WTC11 (cell line): ENCODE measurements at regions not wholly inside any gene's neighbourhood (a gene's known extent, or its start where the extent isn't known, plus 50 kb on each side); places are given as distances from the start of the nearest gene placed in this dataset.

Experiments used
- ATAC-seq: fragments of 200-7000 bp; cut with Tn5 transposase; 2 replicates; pipeline ENCODE4 v1.10.0; 2021; ENCODE audit warnings: mild to moderate bottlenecking, moderate library complexity
- CTCF ChIA-PET: fragments of 300-600 bp; sonication (Branson Sonifier 250); formaldehyde crosslinking; loops from one replicate; lab custom pipeline; 2021; ENCODE audit warnings: antibody characterized with exemption; lab: Charles Lee
- POLR2A ChIA-PET: fragments of 350-600 bp; sonication (Branson Sonifier 250); formaldehyde crosslinking; loops from one replicate; lab custom pipeline; 2021; ENCODE audit warnings: antibody characterized with exemption; lab: Charles Lee
- DNase-seq: peaks from one replicate; pipeline ENCODE4 v3.0.0; 2021; ENCODE audit warnings: low spot score
- H3K27ac Mint-ChIP-seq: 2 replicates; pipeline ENCODE4 v1.8.0; 2021; ENCODE audit warnings: mixed read lengths
- H3K27me3 Mint-ChIP-seq: 2 replicates; pipeline ENCODE4 v1.8.0; 2021; ENCODE audit warnings: low read depth, mild to moderate bottlenecking, moderate library complexity, mixed read lengths
- H3K36me3 Mint-ChIP-seq: 2 replicates; pipeline ENCODE4 v1.8.0; 2021; ENCODE audit warnings: mixed read lengths
- H3K4me1 Mint-ChIP-seq: 2 replicates; pipeline ENCODE4 v1.8.0; 2022; ENCODE audit warnings: mixed read lengths
- H3K4me3 Mint-ChIP-seq: 2 replicates; pipeline ENCODE4 v1.8.0; 2021; ENCODE audit warnings: mild to moderate bottlenecking, moderate library complexity, mixed read lengths
- H3K9me3 Mint-ChIP-seq: 2 replicates; pipeline ENCODE4 v1.8.0; 2021; ENCODE audit warnings: mixed read lengths
- RELA ChIP-seq: sonication (generic); formaldehyde crosslinking; IDR thresholded peaks from 2 replicates; pipeline ENCODE4 v1.8.1; 2022; ENCODE audit warnings: missing genetic modification reagents, mild to moderate bottlenecking, borderline replicate concordance
- SMAD3 ChIP-seq: sonication (generic); formaldehyde crosslinking; IDR thresholded peaks from 2 replicates; pipeline ENCODE4 v1.8.0; 2022; ENCODE audit warnings: missing genetic modification reagents, mild to moderate bottlenecking, borderline replicate concordance
- SOX15 ChIP-seq: fragments of 250-450 bp; sonication (Bioruptor Pico); IDR thresholded peaks from 2 replicates; pipeline ENCODE4 v1.9.0; 2021; ENCODE audit warnings: mild to moderate bottlenecking
- ZNF317 ChIP-seq: sonication (generic); formaldehyde crosslinking; IDR thresholded peaks from 2 replicates; pipeline ENCODE4 v1.8.1; 2023; ENCODE audit warnings: low read depth, mild to moderate bottlenecking, moderate library complexity, missing genetic modification reagents, borderline replicate concordance
- ZNF396 ChIP-seq: fragments of 250-450 bp; sonication (Bioruptor Pico); IDR thresholded peaks from 2 replicates; pipeline ENCODE4 v1.8.0; 2021; ENCODE audit warnings: mild to moderate bottlenecking, moderate library complexity, borderline replicate concordance
- TF ChIP-seq, protein P1 (sequence below): sonication (generic); formaldehyde crosslinking; IDR thresholded peaks from 2 replicates; pipeline ENCODE4 v1.8.1; 2023; ENCODE audit warnings: mild to moderate bottlenecking, moderate library complexity, missing genetic modification reagents
- TF ChIP-seq, protein P2 (sequence below): fragments of 250-450 bp; sonication (Bioruptor Pico); IDR thresholded peaks from 2 replicates; pipeline ENCODE4 v1.9.0; 2021; ENCODE audit warnings: mild to moderate bottlenecking
- TF ChIP-seq, protein P3 (sequence below): sonication (generic); formaldehyde crosslinking; IDR thresholded peaks from 2 replicates; pipeline ENCODE4 v1.8.0; 2022; ENCODE audit warnings: mild to moderate bottlenecking, missing genetic modification reagents
- TF ChIP-seq, protein P4 (sequence below): sonication (generic); formaldehyde crosslinking; IDR thresholded peaks from 2 replicates; pipeline ENCODE4 v1.8.1; 2022; ENCODE audit warnings: missing genetic modification reagents, borderline replicate concordance
- TF ChIP-seq, protein P5 (sequence below): sonication (generic); formaldehyde crosslinking; IDR thresholded peaks from 2 replicates; pipeline ENCODE4 v1.8.0; 2022; ENCODE audit warnings: mild to moderate bottlenecking, missing genetic modification reagents
- TF ChIP-seq, protein P6 (sequence below): sonication (generic); formaldehyde crosslinking; IDR thresholded peaks from 2 replicates; pipeline ENCODE4 v1.8.0; 2022; ENCODE audit warnings: mild to moderate bottlenecking, missing genetic modification reagents
- TF ChIP-seq, protein P7 (sequence below): sonication (generic); formaldehyde crosslinking; IDR thresholded peaks from 2 replicates; pipeline ENCODE4 v1.8.0; 2023; ENCODE audit warnings: mild to moderate bottlenecking, missing genetic modification reagents
- TF ChIP-seq, protein P8 (sequence below): sonication (generic); formaldehyde crosslinking; conservative IDR thresholded peaks from 2 replicates; pipeline ENCODE4 v1.8.1; 2022; ENCODE audit warnings: mild to moderate bottlenecking, missing genetic modification reagents
- TF ChIP-seq, protein P9 (sequence below): sonication (generic); formaldehyde crosslinking; IDR thresholded peaks from 2 replicates; pipeline ENCODE4 v1.8.0; 2023; ENCODE audit warnings: missing genetic modification reagents, mild to moderate bottlenecking, borderline replicate concordance
- TF ChIP-seq, protein P10 (sequence below): sonication (generic); formaldehyde crosslinking; IDR thresholded peaks from 2 replicates; pipeline ENCODE4 v1.8.1; 2022; ENCODE audit warnings: low read depth, missing genetic modification reagents, borderline replicate concordance
- TF ChIP-seq, protein P11 (sequence below): sonication (generic); formaldehyde crosslinking; IDR thresholded peaks from 2 replicates; pipeline ENCODE4 v1.8.1; 2023; ENCODE audit warnings: mild to moderate bottlenecking, missing genetic modification reagents, moderate library complexity

DNA sequence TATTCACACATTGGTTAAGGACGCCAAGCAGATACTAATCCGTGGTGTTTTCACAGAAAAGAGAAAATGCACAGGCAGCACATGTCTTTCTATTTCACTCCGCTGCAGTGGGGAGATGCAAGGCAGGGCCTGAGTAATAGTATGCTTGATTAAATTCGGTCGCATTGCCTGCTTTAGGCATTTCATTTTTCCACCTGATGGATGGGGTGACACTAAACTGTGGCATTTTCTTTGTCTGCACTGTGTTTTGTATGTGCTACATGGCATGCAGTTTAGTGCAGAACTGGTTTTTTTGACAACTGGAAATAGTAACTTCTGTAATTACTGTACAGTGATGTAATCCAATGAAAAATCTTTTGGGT lies 94.9 kb downstream of the SLC17A6 start (continued):
- TF ChIP-seq, protein P1, sequence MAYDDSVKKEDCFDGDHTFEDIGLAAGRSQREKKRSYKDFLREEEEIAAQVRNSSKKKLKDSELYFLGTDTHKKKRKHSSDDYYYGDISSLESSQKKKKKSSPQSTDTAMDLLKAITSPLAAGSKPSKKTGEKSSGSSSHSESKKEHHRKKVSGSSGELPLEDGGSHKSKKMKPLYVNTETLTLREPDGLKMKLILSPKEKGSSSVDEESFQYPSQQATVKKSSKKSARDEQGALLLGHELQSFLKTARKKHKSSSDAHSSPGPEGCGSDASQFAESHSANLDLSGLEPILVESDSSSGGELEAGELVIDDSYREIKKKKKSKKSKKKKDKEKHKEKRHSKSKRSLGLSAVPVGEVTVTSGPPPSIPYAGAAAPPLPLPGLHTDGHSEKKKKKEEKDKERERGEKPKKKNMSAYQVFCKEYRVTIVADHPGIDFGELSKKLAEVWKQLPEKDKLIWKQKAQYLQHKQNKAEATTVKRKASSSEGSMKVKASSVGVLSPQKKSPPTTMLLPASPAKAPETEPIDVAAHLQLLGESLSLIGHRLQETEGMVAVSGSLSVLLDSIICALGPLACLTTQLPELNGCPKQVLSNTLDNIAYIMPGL (CRISPR knock-in tag) = no peak
- TF ChIP-seq, protein P2, sequence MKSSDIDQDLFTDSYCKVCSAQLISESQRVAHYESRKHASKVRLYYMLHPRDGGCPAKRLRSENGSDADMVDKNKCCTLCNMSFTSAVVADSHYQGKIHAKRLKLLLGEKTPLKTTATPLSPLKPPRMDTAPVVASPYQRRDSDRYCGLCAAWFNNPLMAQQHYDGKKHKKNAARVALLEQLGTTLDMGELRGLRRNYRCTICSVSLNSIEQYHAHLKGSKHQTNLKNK (CRISPR knock-in tag) = no peak
- no peak for TF ChIP-seq SOX15

DNA sequence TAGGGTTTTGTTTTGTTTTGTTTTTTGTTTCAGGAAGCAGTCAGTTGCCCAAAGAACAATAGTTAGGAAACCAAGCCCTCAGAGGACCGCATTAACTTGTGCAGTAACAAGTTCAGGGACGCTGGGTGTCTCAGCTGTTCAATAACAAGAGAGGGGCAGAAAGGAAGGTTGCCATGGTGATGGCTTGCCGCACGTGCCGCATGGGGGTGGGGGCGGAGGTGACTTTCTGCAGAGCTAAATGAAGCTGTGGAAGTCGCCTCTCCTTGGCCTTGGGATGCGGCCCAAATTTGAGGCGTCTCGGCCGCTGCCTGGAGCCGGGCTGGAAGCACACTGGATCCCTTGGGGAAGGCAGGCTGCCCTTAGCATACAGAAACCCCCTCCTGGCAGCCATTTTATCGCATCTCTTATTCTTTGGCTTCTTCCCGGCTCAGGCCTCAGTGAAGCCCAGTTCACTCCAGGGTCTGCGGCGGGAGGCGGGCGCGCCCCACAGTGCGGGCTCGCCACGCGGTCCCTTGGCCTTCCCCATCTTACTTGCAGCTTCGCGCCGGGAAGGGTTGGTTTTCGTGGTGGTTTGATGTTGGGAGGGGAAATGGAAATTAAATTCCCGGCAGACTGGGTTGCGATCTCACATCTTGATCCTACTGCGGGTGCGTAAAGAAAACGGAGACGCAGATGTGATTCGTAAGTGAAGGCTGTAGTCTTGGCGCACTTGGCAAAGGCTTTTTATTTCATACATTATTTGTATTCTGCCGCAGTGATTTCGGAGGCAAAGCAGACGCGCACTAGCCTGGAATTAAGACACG lies 94.3 kb downstream of the SLC17A6 start:
- CTCF ChIA-PET = no interaction called here
- TF ChIP-seq, protein P3, sequence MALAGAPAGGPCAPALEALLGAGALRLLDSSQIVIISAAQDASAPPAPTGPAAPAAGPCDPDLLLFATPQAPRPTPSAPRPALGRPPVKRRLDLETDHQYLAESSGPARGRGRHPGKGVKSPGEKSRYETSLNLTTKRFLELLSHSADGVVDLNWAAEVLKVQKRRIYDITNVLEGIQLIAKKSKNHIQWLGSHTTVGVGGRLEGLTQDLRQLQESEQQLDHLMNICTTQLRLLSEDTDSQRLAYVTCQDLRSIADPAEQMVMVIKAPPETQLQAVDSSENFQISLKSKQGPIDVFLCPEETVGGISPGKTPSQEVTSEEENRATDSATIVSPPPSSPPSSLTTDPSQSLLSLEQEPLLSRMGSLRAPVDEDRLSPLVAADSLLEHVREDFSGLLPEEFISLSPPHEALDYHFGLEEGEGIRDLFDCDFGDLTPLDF (CRISPR knock-in tag) = no peak
- TF ChIP-seq SMAD3 (no peak), RELA (CRISPR knock-in tag) (no peak), ZNF317 (no peak), ZNF396 (CRISPR knock-in tag) (no peak)
- TF ChIP-seq, protein P4, sequence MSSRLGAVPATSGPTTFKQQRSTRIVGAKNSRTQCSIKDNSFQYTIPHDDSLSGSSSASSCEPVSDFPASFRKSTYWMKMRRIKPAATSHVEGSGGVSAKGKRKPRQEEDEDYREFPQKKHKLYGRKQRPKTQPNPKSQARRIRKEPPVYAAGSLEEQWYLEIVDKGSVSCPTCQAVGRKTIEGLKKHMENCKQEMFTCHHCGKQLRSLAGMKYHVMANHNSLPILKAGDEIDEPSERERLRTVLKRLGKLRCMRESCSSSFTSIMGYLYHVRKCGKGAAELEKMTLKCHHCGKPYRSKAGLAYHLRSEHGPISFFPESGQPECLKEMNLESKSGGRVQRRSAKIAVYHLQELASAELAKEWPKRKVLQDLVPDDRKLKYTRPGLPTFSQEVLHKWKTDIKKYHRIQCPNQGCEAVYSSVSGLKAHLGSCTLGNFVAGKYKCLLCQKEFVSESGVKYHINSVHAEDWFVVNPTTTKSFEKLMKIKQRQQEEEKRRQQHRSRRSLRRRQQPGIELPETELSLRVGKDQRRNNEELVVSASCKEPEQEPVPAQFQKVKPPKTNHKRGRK (CRISPR knock-in tag) = no peak
- TF ChIP-seq, protein P5, sequence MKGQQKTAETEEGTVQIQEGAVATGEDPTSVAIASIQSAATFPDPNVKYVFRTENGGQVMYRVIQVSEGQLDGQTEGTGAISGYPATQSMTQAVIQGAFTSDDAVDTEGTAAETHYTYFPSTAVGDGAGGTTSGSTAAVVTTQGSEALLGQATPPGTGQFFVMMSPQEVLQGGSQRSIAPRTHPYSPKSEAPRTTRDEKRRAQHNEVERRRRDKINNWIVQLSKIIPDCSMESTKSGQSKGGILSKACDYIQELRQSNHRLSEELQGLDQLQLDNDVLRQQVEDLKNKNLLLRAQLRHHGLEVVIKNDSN = peak; percentile 69
- TF ChIP-seq, protein P6, sequence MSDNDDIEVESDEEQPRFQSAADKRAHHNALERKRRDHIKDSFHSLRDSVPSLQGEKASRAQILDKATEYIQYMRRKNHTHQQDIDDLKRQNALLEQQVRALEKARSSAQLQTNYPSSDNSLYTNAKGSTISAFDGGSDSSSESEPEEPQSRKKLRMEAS (CRISPR knock-in tag) = peak; percentile 79
- TF ChIP-seq, protein P7, sequence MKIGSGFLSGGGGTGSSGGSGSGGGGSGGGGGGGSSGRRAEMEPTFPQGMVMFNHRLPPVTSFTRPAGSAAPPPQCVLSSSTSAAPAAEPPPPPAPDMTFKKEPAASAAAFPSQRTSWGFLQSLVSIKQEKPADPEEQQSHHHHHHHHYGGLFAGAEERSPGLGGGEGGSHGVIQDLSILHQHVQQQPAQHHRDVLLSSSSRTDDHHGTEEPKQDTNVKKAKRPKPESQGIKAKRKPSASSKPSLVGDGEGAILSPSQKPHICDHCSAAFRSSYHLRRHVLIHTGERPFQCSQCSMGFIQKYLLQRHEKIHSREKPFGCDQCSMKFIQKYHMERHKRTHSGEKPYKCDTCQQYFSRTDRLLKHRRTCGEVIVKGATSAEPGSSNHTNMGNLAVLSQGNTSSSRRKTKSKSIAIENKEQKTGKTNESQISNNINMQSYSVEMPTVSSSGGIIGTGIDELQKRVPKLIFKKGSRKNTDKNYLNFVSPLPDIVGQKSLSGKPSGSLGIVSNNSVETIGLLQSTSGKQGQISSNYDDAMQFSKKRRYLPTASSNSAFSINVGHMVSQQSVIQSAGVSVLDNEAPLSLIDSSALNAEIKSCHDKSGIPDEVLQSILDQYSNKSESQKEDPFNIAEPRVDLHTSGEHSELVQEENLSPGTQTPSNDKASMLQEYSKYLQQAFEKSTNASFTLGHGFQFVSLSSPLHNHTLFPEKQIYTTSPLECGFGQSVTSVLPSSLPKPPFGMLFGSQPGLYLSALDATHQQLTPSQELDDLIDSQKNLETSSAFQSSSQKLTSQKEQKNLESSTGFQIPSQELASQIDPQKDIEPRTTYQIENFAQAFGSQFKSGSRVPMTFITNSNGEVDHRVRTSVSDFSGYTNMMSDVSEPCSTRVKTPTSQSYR = peak; percentile 33; the same call in 1 of the 2 replicates
- TF ChIP-seq, protein P8, sequence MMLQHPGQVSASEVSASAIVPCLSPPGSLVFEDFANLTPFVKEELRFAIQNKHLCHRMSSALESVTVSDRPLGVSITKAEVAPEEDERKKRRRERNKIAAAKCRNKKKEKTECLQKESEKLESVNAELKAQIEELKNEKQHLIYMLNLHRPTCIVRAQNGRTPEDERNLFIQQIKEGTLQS (CRISPR knock-in tag) = no peak
- TF ChIP-seq, protein P9, sequence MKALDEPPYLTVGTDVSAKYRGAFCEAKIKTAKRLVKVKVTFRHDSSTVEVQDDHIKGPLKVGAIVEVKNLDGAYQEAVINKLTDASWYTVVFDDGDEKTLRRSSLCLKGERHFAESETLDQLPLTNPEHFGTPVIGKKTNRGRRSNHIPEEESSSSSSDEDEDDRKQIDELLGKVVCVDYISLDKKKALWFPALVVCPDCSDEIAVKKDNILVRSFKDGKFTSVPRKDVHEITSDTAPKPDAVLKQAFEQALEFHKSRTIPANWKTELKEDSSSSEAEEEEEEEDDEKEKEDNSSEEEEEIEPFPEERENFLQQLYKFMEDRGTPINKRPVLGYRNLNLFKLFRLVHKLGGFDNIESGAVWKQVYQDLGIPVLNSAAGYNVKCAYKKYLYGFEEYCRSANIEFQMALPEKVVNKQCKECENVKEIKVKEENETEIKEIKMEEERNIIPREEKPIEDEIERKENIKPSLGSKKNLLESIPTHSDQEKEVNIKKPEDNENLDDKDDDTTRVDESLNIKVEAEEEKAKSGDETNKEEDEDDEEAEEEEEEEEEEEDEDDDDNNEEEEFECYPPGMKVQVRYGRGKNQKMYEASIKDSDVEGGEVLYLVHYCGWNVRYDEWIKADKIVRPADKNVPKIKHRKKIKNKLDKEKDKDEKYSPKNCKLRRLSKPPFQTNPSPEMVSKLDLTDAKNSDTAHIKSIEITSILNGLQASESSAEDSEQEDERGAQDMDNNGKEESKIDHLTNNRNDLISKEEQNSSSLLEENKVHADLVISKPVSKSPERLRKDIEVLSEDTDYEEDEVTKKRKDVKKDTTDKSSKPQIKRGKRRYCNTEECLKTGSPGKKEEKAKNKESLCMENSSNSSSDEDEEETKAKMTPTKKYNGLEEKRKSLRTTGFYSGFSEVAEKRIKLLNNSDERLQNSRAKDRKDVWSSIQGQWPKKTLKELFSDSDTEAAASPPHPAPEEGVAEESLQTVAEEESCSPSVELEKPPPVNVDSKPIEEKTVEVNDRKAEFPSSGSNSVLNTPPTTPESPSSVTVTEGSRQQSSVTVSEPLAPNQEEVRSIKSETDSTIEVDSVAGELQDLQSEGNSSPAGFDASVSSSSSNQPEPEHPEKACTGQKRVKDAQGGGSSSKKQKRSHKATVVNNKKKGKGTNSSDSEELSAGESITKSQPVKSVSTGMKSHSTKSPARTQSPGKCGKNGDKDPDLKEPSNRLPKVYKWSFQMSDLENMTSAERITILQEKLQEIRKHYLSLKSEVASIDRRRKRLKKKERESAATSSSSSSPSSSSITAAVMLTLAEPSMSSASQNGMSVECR (CRISPR knock-in tag) = 0 out of 2 replicates have a peak, but pooled peaks have one; percentile 28
- TF ChIP-seq, protein P10, sequence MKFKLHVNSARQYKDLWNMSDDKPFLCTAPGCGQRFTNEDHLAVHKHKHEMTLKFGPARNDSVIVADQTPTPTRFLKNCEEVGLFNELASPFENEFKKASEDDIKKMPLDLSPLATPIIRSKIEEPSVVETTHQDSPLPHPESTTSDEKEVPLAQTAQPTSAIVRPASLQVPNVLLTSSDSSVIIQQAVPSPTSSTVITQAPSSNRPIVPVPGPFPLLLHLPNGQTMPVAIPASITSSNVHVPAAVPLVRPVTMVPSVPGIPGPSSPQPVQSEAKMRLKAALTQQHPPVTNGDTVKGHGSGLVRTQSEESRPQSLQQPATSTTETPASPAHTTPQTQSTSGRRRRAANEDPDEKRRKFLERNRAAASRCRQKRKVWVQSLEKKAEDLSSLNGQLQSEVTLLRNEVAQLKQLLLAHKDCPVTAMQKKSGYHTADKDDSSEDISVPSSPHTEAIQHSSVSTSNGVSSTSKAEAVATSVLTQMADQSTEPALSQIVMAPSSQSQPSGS (CRISPR knock-in tag) = no peak
- TF ChIP-seq, protein P11, sequence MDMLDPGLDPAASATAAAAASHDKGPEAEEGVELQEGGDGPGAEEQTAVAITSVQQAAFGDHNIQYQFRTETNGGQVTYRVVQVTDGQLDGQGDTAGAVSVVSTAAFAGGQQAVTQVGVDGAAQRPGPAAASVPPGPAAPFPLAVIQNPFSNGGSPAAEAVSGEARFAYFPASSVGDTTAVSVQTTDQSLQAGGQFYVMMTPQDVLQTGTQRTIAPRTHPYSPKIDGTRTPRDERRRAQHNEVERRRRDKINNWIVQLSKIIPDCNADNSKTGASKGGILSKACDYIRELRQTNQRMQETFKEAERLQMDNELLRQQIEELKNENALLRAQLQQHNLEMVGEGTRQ = peak; percentile 76
- TF ChIP-seq, all 79 proteins: peak for 5
- no peaks in the 10 kb centered on the region for H3K36me3 Mint-ChIP-seq
- DNase-seq (peak; percentile 74), ATAC-seq (peak; percentile 81)
- POLR2A ChIA-PET = no interaction called here
- H3K4me1 Mint-ChIP-seq = peaks cover 23% of the 10 kb centered on the region
- H3K27ac Mint-ChIP-seq = peak overlapping the region; percentile 19; the same call in 1 of the 2 replicates
- peak overlapping the region; percentile 64 for H3K4me3 Mint-ChIP-seq
- H3K9me3 Mint-ChIP-seq = peaks cover 7% of the 10 kb centered on the region
- H3K27me3 Mint-ChIP-seq = peaks cover 8% of the 10 kb centered on the region
